Stimulated activated memory B cell treated with anti-CD40 and anti-IgM and Interleukin-4, amounts not matched to agents 10 μg/mL and 1 μg/mL and 100 μg/mL, for 72 hours (primary cell): ENCODE measurements at regions not wholly inside any gene's neighbourhood (a gene's known extent, or its start where the extent isn't known, plus 50 kb on each side); places are given as distances from the start of the nearest gene placed in this dataset.
A peak's percentile ranks its signal among the peaks of the same experiment; 100 is the strongest.
"Not testable (repeated sequence)": the region's sequence is repeated elsewhere in the genome, so short reads cannot be mapped to it uniquely, and the experiment has no call there.

Experiments used
- ATAC-seq: fragments of 150-1000 bp; cut with Tn5 transposase; 2 replicates; pipeline ENCODE4 v1.10.0; 2021
- H3K27ac Mint-ChIP-seq: one replicate; pipeline ENCODE4 v1.8.0; 2022; ENCODE audit warnings: mild to moderate bottlenecking, mixed read lengths
- H3K27me3 Mint-ChIP-seq: one replicate; pipeline ENCODE4 v1.8.0; 2022; ENCODE audit warnings: mixed read lengths
- H3K36me3 Mint-ChIP-seq: one replicate; pipeline ENCODE4 v1.8.0; 2022; ENCODE audit warnings: mixed read lengths
- H3K4me1 Mint-ChIP-seq: one replicate; pipeline ENCODE4 v1.8.0; 2022; ENCODE audit warnings: mixed read lengths
- H3K4me3 Mint-ChIP-seq: one replicate; pipeline ENCODE4 v1.8.0; 2022; ENCODE audit warnings: mild to moderate bottlenecking, moderate library complexity, mixed read lengths
- H3K9me3 Mint-ChIP-seq: one replicate; pipeline ENCODE4 v1.8.0; 2022; ENCODE audit warnings: mixed read lengths

DNA sequence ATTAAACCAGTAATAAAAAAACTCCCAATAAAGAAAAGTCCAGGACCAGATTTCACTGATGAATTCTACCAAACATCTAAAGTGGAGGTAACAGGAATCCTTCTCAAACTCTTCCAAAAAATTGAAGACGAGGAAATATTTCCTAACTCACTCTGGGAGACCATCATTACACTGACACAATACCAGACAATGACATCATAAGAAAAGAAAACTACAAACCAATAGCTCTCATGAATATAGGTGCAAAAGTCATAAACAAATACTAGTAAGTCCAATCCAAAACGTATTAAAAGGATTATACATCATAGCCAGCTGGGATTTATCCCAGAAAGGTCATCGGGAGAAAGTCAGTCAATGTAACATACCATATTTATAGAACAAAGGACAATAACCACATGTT, 94.0 kb upstream of the RAB18 start:
- Mint-ChIP-seq H3K27me3 (peaks cover 16% of the 10 kb centered on the region), H3K27ac (no peak overlapping the region), H3K4me3 (no peak overlapping the region), H3K36me3 (no peaks in the 10 kb centered on the region), H3K4me1 (no peaks in the 10 kb centered on the region), H3K9me3 (no peaks in the 10 kb centered on the region)
- no peak for ATAC-seq

DNA sequence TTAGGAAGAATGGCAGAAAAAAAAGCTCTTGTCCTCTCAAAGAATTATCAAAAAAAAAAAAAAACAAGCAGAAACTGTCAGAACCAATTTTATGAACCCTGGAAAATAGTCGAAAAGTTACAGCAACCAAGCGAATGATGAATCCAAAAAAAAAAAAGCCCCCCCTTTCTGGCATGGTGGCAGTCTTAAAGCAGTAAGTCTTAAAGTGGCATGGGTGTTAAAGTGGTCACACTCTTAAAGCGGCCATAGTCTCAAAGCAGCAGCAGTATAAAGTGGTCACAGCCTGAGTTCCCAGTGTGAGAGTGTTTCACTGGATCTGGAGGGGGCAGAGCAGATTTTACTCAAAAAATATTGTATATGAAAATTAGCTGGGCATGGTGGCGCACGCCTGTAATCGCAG, 96.8 kb upstream of the RAB18 start:
- Mint-ChIP-seq H3K4me1 (no peaks in the 10 kb centered on the region), H3K9me3 (no peaks in the 10 kb centered on the region), H3K4me3 (no peak overlapping the region), H3K36me3 (no peaks in the 10 kb centered on the region), H3K27me3 (peaks cover 20% of the 10 kb centered on the region), H3K27ac (no peak overlapping the region)
- ATAC-seq: no peak

DNA sequence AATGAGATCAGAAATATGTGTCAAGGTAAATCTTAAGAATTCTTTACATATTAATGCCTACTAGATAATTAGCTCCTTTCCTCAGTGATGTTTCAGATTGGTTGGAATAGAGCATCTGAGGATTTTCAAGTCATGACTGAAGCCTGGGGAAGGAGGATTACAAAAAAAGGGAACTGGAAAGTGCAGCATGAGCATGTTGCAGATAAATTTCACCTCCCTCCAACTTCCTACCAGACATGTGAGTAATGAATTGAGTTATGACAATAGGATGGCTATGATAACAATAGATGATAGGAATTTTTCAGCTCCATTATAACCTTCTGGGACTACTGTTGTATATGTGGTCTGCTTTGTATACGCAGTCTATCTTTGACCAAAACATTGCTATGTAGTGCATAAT, 104.2 kb upstream of the RAB18 start:
- Mint-ChIP-seq H3K27ac (no peak overlapping the region), H3K9me3 (no peaks in the 10 kb centered on the region), H3K27me3 (peaks cover 11% of the 10 kb centered on the region), H3K4me3 (no peak overlapping the region), H3K4me1 (no peaks in the 10 kb centered on the region), H3K36me3 (no peaks in the 10 kb centered on the region)
- ATAC-seq: no peak

DNA sequence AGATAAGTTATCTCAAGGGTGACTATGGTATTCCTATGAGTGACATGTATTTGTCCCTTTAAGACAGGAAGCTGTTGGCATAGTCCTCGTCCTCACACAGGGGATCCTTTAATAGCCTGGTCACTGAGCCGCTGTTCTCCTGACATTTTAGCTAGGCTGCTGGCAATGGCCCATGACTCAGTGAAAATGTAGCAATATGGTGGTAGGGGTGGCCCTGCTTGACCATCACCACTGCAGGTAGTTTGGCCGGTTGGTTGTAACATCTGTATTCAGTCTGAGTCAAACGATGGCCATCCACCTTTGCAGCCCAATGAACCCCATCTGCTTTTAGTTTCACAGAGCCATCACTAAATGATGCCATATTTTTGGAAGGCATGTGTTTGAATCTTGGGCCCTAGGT, 110.1 kb upstream of the RAB18 start:
- Mint-ChIP-seq H3K9me3 (no peaks in the 10 kb centered on the region), H3K27me3 (peaks cover 43% of the 10 kb centered on the region), H3K27ac (no peak overlapping the region), H3K36me3 (no peaks in the 10 kb centered on the region), H3K4me1 (no peaks in the 10 kb centered on the region), H3K4me3 (no peak overlapping the region)
- ATAC-seq: no peak

DNA sequence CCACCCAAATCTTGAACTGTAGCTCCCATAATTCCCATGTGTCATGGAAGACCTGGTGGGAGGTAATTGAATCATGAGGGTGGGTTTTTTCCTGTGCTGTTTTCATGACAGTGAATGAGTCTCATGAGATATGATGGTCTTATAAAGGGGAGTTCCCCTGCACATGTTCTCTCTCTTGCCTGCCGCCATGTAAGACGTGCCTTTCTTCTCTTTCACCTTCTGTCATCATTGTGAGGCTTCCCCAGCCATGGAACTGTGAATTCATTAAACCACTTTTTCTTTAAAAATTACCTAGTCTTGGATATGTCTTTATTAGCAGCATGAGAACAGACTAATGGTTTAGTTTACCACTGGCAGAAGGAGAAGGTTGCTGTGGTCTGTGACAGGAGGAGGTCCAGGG, 111.5 kb upstream of the RAB18 start:
- H3K4me3 Mint-ChIP-seq: no peak overlapping the region
- H3K27me3 Mint-ChIP-seq: peaks cover 43% of the 10 kb centered on the region
- ATAC-seq: no peak
- H3K27ac Mint-ChIP-seq: no peak overlapping the region
- H3K4me1 Mint-ChIP-seq: no peaks in the 10 kb centered on the region
- H3K9me3 Mint-ChIP-seq: no peaks in the 10 kb centered on the region
- no peaks in the 10 kb centered on the region for H3K36me3 Mint-ChIP-seq

DNA sequence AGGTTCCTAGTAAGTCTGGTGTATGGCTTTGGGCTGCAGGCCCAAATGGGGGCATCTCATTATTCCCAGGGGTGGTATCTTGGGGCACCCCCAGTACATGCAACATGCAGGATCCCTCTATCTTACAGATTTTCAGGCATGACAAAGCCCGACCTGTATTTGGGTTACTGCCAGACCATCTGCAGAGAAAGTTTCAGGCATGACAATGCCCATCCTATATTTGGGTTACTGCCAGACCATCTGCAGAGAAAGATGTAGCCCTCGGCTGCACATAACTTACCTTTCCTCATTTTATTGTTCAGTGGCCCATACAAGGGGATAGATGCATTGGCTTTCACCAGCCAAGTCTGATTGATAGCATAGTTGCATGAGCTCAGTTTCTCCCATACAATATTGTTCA, 112.2 kb upstream of the RAB18 start:
- peaks cover 46% of the 10 kb centered on the region for H3K27me3 Mint-ChIP-seq
- H3K27ac Mint-ChIP-seq: no peak overlapping the region
- no peak overlapping the region for H3K4me3 Mint-ChIP-seq
- H3K36me3 Mint-ChIP-seq: no peaks in the 10 kb centered on the region
- ATAC-seq: no peak
- H3K9me3 Mint-ChIP-seq: no peaks in the 10 kb centered on the region
- no peaks in the 10 kb centered on the region for H3K4me1 Mint-ChIP-seq

DNA sequence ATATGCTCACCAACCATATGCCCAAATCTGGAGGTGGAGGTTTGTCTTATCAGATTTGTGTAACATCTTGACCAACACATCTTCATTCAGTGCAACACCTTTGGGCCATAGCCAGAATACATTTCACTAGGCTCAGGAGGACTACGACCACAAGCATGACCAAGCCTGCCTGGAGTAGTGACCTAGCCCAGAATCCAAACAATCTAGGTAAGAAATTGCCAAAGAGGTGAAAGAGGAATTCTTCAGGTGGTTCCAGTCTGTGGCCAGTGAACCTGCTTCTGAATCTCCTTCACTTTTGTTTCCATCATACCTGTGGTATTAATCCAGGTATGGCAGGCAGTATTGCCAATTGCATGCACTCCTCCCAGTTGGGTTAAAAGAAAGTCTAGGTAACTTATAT, 112.8 kb upstream of the RAB18 start:
- Mint-ChIP-seq H3K9me3 (no peaks in the 10 kb centered on the region), H3K4me1 (no peaks in the 10 kb centered on the region), H3K27ac (no peak overlapping the region), H3K4me3 (no peak overlapping the region), H3K27me3 (peaks cover 51% of the 10 kb centered on the region), H3K36me3 (no peaks in the 10 kb centered on the region)
- ATAC-seq: no peak

DNA sequence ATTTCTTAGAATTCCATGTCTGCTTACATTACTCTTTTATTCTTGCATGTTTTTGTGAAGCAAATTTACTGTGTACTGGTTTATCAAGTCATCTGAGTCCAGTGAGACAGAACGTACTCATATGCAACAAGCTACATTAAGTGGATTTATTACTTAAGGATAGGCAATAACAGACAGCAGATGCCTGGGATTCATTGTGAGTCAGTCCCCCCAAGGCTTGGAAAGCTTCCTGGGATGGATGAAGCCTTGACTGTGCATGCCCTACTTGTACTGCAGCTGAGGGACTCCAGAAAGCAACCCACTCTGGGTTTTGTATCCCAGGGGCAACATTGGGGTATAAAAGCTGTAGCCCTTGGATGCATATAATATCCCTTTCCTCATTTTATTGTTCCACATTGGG, 113.4 kb upstream of the RAB18 start:
- Mint-ChIP-seq H3K36me3 (no peaks in the 10 kb centered on the region), H3K4me3 (no peak overlapping the region), H3K27ac (no peak overlapping the region), H3K4me1 (no peaks in the 10 kb centered on the region), H3K9me3 (no peaks in the 10 kb centered on the region), H3K27me3 (peaks cover 58% of the 10 kb centered on the region)
- no peak for ATAC-seq

DNA sequence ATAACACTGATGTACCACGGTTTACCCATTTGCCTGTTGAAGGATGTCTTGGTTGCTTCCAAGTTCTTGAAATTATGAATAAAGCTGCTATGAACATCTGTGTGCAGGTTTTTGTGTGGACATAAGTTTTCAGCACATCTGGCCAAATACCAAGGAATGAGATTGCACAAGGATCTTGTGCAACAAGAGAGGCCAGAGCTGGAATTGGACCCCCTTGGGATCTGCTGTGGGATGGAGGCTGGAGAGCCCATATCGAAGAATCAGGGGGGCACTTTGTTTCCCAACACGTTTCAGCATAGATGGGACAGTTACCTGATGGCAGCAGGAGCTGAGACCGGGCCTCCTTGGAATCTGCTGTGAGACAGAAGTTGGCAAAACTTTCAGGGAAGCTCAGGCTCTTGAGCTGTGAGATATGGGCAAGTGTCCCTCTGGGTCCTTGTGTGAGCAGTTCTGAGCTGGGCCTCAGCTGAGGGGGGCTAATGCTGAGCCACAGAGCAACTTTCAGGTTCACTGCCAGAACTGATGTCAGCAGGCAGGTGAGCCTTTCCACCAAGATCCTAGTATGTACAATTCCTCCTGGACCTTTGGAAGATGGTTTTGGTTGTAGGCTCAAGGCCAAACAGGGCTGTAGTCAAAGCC, 115.2 kb upstream of the RAB18 start:
- Mint-ChIP-seq H3K4me1 (no peaks in the 10 kb centered on the region), H3K36me3 (no peaks in the 10 kb centered on the region), H3K9me3 (no peaks in the 10 kb centered on the region), H3K27me3 (peaks cover 65% of the 10 kb centered on the region), H3K27ac (no peak overlapping the region), H3K4me3 (no peak overlapping the region)
- peak; percentile 18 for ATAC-seq

DNA sequence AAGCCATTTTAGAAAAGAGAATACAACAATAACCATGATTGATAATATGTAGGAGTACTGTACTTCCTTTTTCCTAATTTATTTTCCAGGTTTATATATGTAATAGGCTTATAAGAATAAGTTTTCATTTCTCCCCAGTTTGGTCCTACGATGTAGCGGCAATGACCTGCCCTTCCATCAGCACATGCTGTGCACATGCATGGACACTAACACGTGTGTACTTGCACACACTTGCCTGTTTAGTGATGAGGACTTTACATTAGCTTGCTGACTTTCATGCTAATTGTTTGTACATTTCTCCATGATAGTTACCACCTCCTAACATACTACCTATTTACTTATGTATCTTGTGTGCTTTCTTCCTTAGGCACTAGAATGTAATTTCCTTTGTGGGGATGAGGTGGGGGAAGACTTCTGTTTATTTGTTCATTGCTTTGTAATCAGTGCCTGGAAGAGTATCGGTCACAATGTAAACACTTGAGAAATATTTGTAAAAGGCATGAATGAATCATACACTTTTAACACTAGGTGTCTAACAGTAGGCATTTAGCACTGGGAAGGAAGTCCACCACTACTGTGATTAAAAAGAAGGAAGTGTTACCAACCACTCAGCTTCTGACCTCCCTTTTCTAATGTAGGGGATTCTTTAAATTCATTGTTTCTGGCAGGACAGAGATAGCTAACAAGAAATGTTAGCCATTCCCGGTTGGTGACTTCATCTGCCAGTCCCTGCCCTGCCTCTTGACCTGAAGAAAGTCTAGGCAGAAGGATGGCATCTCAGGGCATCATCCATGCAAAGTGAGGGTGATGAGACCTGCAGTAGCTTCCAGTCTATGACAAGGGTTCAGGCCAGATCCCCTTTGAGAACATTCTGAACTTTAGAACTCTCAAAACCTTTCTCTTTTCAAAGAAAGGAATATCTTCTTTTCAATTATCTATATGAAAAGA, 120.2 kb upstream of the RAB18 start:
- H3K4me3 Mint-ChIP-seq: no peak overlapping the region
- H3K9me3 Mint-ChIP-seq: peaks cover 7% of the 10 kb centered on the region
- ATAC-seq: no peak
- H3K36me3 Mint-ChIP-seq: no peaks in the 10 kb centered on the region
- no peak overlapping the region for H3K27ac Mint-ChIP-seq
- H3K27me3 Mint-ChIP-seq: peaks cover 48% of the 10 kb centered on the region
- no peaks in the 10 kb centered on the region for H3K4me1 Mint-ChIP-seq

DNA sequence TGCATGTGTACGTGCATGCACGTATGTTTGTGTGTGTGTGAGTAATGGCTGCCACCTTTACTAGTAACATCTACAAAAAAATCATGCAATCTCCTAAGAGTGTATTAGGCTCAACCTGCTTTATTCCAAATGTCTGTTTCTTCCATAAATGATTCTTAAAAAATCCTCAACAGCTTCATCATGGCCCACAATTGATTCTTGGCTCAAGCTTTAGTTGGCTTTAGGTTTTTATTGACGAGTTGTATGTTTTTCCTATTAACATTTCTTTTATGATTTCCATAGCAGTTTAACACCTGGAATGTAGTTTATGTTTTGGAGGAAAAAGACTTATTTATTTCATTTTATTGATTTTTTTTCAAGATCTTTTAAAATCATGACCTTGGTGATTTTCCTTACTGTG, 121.9 kb upstream of the RAB18 start:
- no peak overlapping the region for H3K4me3 Mint-ChIP-seq
- H3K27ac Mint-ChIP-seq: no peak overlapping the region
- H3K27me3 Mint-ChIP-seq: peaks cover 50% of the 10 kb centered on the region
- H3K4me1 Mint-ChIP-seq: no peaks in the 10 kb centered on the region
- no peak for ATAC-seq
- no peaks in the 10 kb centered on the region for H3K36me3 Mint-ChIP-seq
- H3K9me3 Mint-ChIP-seq: peaks cover 7% of the 10 kb centered on the region

DNA sequence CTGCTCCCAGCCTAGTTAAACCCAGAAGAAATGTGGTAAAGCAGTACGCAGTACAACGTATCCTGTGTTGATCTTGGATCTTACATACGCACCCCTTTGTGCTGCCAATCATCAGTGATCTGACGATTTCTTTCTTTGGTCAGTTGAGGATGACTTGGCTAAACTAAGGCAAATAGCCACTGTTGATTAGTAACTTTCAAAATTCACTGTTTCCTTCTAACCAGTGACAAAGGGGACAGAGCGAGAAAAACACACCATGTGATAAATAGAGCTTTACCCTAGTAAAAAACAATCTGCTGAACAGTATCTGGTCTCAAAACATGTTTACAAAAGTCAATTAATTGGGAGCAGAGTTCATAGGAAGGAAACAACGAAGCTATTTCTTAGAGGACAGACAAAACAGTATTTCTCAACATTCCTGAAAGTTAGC, 123.2 kb upstream of the RAB18 start:
- Mint-ChIP-seq H3K27ac (no peak overlapping the region), H3K9me3 (peaks cover 7% of the 10 kb centered on the region), H3K4me3 (no peak overlapping the region), H3K4me1 (no peaks in the 10 kb centered on the region), H3K36me3 (no peaks in the 10 kb centered on the region), H3K27me3 (peaks cover 38% of the 10 kb centered on the region)
- no peak for ATAC-seq

DNA sequence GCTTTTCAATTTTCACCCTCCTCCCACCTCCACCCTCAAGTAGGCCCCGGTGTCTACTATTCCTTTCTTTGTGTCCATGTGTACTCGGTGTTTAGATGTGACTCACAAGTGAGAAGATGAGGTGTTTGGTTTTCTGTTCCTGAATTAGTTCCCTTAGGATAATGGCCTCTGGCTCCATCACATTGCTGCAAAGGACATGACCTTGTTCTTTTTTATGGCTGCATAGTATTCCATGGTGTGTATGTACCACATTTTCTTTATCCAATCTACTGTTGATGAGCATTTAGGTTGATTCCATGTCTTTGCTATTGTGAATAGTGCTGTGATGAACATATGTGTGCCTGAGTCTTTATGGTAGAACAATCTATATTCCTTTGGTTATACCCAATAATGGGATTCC, 125.1 kb upstream of the RAB18 start:
- not testable (repeated sequence) for ATAC-seq, H3K27ac Mint-ChIP-seq, H3K4me1 Mint-ChIP-seq, H3K9me3 Mint-ChIP-seq, H3K36me3 Mint-ChIP-seq, H3K4me3 Mint-ChIP-seq
- peaks cover 23% of the 10 kb centered on the region for H3K27me3 Mint-ChIP-seq

DNA sequence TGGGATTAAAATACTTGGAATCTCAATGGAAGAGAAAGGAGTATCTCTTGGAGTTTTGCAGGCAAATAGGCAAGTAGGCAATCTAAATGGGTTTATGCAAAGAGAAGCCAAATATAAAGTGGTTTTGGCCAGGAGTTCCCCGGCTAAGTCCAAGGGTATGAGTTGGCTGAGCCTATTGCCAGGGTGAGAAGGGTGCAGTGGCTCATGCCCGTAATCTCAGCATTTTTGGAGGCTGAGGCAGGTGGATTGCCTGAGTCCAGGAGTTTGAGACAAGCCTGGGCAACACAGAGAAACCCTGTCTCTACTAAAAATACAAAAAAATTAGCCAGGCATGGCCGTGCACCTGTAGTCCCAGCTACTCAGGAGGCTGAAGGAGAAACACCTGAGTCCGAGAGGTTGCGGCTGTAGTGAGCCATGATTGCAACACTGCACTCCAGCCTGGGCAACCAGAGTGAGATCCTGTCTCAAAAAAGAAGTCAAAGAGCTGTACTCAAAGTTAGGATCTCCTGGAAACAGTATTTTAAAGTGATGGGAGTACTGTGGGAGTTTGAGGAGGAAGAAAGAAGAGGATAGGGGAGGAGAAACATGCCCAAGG, 130.4 kb upstream of the RAB18 start:
- Mint-ChIP-seq H3K4me3 (no peak overlapping the region), H3K9me3 (no peaks in the 10 kb centered on the region), H3K27ac (no peak overlapping the region), H3K4me1 (no peaks in the 10 kb centered on the region), H3K36me3 (no peaks in the 10 kb centered on the region), H3K27me3 (no peaks in the 10 kb centered on the region)
- ATAC-seq: no peak

DNA sequence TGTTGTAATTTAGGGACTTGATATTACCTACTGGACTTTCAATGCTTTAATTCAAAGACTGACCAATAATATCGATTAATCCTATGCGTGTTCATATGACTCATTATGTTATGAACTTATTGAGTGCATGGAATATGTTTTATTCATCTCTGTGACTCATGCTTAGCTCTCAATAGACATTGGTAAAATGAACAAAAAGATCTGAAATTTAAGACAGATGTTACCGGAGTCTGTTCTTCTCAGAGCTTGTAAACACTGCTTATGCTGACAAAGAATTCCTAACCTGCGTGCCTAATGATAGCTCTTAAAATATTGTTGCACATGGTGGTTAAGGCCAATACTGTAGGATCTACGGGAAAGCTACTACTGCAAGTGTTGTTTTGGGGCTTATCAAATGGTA, 131.5 kb upstream of the ACBD5 start:
- Mint-ChIP-seq H3K27ac (no peak overlapping the region), H3K4me3 (no peak overlapping the region), H3K36me3 (no peaks in the 10 kb centered on the region), H3K27me3 (no peaks in the 10 kb centered on the region), H3K9me3 (no peaks in the 10 kb centered on the region), H3K4me1 (peaks cover under 1% of the 10 kb centered on the region)
- ATAC-seq: no peak

DNA sequence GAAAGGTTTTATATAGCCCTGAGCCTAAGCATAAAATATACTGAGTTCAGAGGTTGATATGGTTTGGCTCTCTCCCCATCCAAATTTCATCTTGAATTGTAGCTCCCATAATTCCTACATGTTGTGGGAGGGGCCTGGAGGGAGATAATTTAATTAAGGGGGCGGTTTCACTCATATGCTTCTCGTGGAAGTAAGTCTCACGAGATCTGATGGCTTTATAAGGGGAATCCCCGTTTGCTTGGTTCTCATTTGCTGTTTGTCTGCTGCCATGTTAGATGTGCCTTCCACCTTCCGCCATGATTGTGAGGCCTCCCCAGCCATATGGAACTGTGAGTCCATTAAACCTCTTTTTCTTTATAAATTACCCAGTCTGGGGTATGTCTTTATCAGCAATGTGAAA, 130.8 kb upstream of the ACBD5 start:
- not testable (repeated sequence) for H3K9me3 Mint-ChIP-seq, H3K4me3 Mint-ChIP-seq, H3K27me3 Mint-ChIP-seq, H3K36me3 Mint-ChIP-seq, H3K27ac Mint-ChIP-seq, H3K4me1 Mint-ChIP-seq, ATAC-seq
